Spleen (tissue), 7 donors: ENCODE measurements at regions not wholly inside any gene's neighbourhood (a gene's known extent, or its start where the extent isn't known, plus 50 kb on each side); places are given as distances from the start of the nearest gene placed in this dataset.
"Not testable (repeated sequence)": the region's sequence is repeated elsewhere in the genome, so short reads cannot be mapped to it uniquely, and the experiment has no call there.

ENCODE experiments used
- CTCF ChIP-seq, 11 experiments: fragments of 200-600 bp in 7 of 11; fragments of 450-650 bp in 4 of 11; sonication (generic) in 4 of 11; IDR thresholded peaks in 8 of 11; conservative IDR thresholded peaks in 3 of 11; 1 replicate in 7 of 11; 2 replicates in 4 of 11; pipeline versions ENCODE4 v1.4.0 to v1.8.0; 2016 to 2021; ENCODE audit warnings: antibody characterized with exemption in 11 of 11, inconsistent platforms in 4 of 11, mild to moderate bottlenecking in 1 of 11
- POLR2A ChIP-seq, 3 donors: fragments of 450-650 bp; IDR thresholded peaks; one replicate each; pipeline ENCODE4 v1.5.1; 2017; ENCODE audit warnings: antibody characterized with exemption in 3 of 3, mild to moderate bottlenecking in 1 of 3
- POLR2AphosphoS5 ChIP-seq, 3 donors: sonication (generic); formaldehyde crosslinking; IDR thresholded peaks; one replicate each; pipeline ENCODE4 v1.5.1; 2017; ENCODE audit warnings: antibody characterized with exemption in 3 of 3
- donor health status: DM: no; HTN: no; CAD: no; lungs with moderate emphysema.
- donor health status: DM: no; HTN: no; CAD: no.
- donor health status: DM: no; HTN: no; CAD: no.

- TF ChIP-seq CTCF (IDR thresholded peaks at IDR 0.05 in 8 of 11, conservative IDR thresholded peaks at IDR 0.05 in 3 of 11); POLR2A (IDR thresholded peaks at IDR 0.05); POLR2AphosphoS5 (IDR thresholded peaks at IDR 0.05): not testable (repeated sequence)
These were observed 372.2 kb downstream of the NKX6-1 start for GRCh38 chr4:84126911-84127310.
